Endothelial cell of umbilical vein (primary cell): ENCODE measurements at regions not wholly inside any gene's neighbourhood (a gene's known extent, or its start where the extent isn't known, plus 50 kb on each side); places are given as distances from the start of the nearest gene placed in this dataset.

ENCODE experiments used
- BruUV-seq: library from RNA; stranded (reverse); fragments of 400-500 nt; replicated peaks from 2 replicates; lab custom pipeline; 2021; lab: Mats Ljungman, UMichigan
- CTCF ChIA-PET: fragments of 300-600, 350-600 bp; sonication (Branson Sonifier 250); formaldehyde crosslinking; loops from one replicate; lab custom pipeline; 2021; ENCODE audit warnings: antibody characterized with exemption, inconsistent platforms; lab: Charles Lee
- POLR2A ChIA-PET: fragments of 300-600, 350-600 bp; sonication (Branson Sonifier 250); formaldehyde crosslinking; loops from one replicate; lab custom pipeline; 2021; ENCODE audit warnings: antibody characterized with exemption, inconsistent platforms; lab: Charles Lee
- DNase-seq: peaks from one replicate; pipeline ENCODE4 v3.0.0-alpha.2; 2011; ENCODE audit warnings: low read depth, low spot score
- FAIRE-seq: peaks from 2 replicates; lab custom pipeline; 2011; peaks lifted over from hg19 to GRCh38; lab: Jason Lieb, UNC
- H2AFZ ChIP-seq: 2 replicates; pipeline ENCODE4 v1.6.0; 2012; ENCODE audit warnings: low read depth, low read length, control low read depth, inconsistent platforms
- H3K27ac ChIP-seq: 2 replicates; pipeline ENCODE4 v1.5.1; 2011; ENCODE audit warnings: low read depth, mild to moderate bottlenecking, control low read depth, low read length, moderate library complexity; ENCODE audit not compliant: insufficient read depth
- H3K27me3 ChIP-seq, 2 experiments: 2 replicates each; pipeline versions ENCODE4 v1.6.0 to v1.6.1; 2011; ENCODE audit warnings: low read length in 2 of 2, mixed read lengths in 1 of 2; ENCODE audit not compliant: control insufficient read depth in 2 of 2, insufficient read depth in 2 of 2
- H3K36me3 ChIP-seq, 2 experiments: 2 replicates in 1 of 2; 3 replicates in 1 of 2; pipeline ENCODE4 v1.5.1; 2011; ENCODE audit warnings: low read length in 2 of 2, mild to moderate bottlenecking in 1 of 2, moderate library complexity in 1 of 2; ENCODE audit not compliant: control insufficient read depth in 2 of 2, insufficient read depth in 2 of 2; ENCODE audit errors: extremely low read depth in 1 of 2
- H3K4me1 ChIP-seq: 3 replicates; pipeline ENCODE4 v1.5.1; 2011; ENCODE audit warnings: mild to moderate bottlenecking, low read length; ENCODE audit not compliant: control insufficient read depth, insufficient read depth; ENCODE audit errors: extremely low read depth
- H3K4me2 ChIP-seq: 2 replicates; pipeline ENCODE4 v1.6.1; 2011; ENCODE audit warnings: low read length, control low read depth, mixed read lengths; ENCODE audit not compliant: insufficient read depth
- H3K4me3 ChIP-seq, 3 experiments: fragments of 200-600 bp in 1 of 3; sonication (generic), shearing (Covaris generic) in 1 of 3; replicated peaks in 1 of 3; 2 replicates each; pipeline ENCODE4 v1.5.1; 2011 to 2016; ENCODE audit warnings: control low read depth in 3 of 3, low read length in 3 of 3, mild to moderate bottlenecking in 2 of 3, inconsistent platforms in 1 of 3, low read depth in 1 of 3, moderate library complexity in 1 of 3; ENCODE audit not compliant: insufficient read depth in 1 of 3
- H3K79me2 ChIP-seq: 2 replicates; pipeline ENCODE4 v1.6.0; 2012; ENCODE audit warnings: low read length, inconsistent platforms; ENCODE audit not compliant: control insufficient read depth, insufficient read depth
- H3K9ac ChIP-seq: replicated peaks from 2 replicates; pipeline ENCODE3; 2011; ENCODE audit warnings: low read length, control low read depth; ENCODE audit not compliant: insufficient read depth; ENCODE audit errors: extremely low read depth
- H3K9me1 ChIP-seq: replicated peaks from 3 replicates; pipeline ENCODE4 v1.6.0; 2011; ENCODE audit warnings: mild to moderate bottlenecking, low read length; ENCODE audit not compliant: control insufficient read depth, insufficient read depth; ENCODE audit errors: extremely low read depth
- H3K9me3 ChIP-seq: replicated peaks from 2 replicates; pipeline ENCODE4 v1.5.1; 2012; ENCODE audit warnings: low read length, inconsistent platforms; ENCODE audit not compliant: control insufficient read depth, insufficient read depth
- H4K20me1 ChIP-seq: replicated peaks from 2 replicates; pipeline ENCODE3; 2011; ENCODE audit warnings: mild to moderate bottlenecking, low read length; ENCODE audit not compliant: control insufficient read depth, insufficient read depth; ENCODE audit errors: extremely low read depth
- EZH2 ChIP-seq: IDR thresholded peaks from 2 replicates; pipeline ENCODE4 v1.6.1; 2012; ENCODE audit warnings: borderline replicate concordance, low read depth, mild to moderate bottlenecking, moderate library complexity, low read length, inconsistent platforms; ENCODE audit not compliant: severe bottlenecking
- FOS ChIP-seq: IDR thresholded peaks from 2 replicates; pipeline ENCODE4 v1.6.1; 2011; ENCODE audit warnings: mild to moderate bottlenecking, low read length, moderate library complexity, borderline replicate concordance; ENCODE audit not compliant: insufficient read depth
- GATA2 ChIP-seq: IDR thresholded peaks from 2 replicates; pipeline ENCODE4 v1.7.0; 2011; ENCODE audit warnings: low read depth, mild to moderate bottlenecking, moderate library complexity, mixed read lengths, low read length; ENCODE audit not compliant: insufficient read length, insufficient read depth
- JUN ChIP-seq: IDR thresholded peaks from 2 replicates; pipeline ENCODE4 v1.6.1; 2011; ENCODE audit warnings: borderline replicate concordance, low read depth; ENCODE audit not compliant: insufficient read length, insufficient read depth
- MYC ChIP-seq: IDR thresholded peaks from one replicate; pipeline ENCODE4 v1.6.1; 2011; ENCODE audit warnings: mild to moderate bottlenecking, low read depth, low read length
- POLR2A ChIP-seq: IDR thresholded peaks from 2 replicates; pipeline ENCODE4 v1.6.1; 2012; ENCODE audit warnings: low read depth, mild to moderate bottlenecking, control low read depth, low read length
- POLR2AphosphoS5 ChIP-seq: IDR thresholded peaks from 2 replicates; pipeline ENCODE4 v1.6.1; 2012; ENCODE audit warnings: low read depth, mild to moderate bottlenecking, control low read depth, low read length, moderate library complexity; ENCODE audit not compliant: insufficient read depth
- dilution Hi-C: fragments of 300-500 bp; cut with MboI; formaldehyde crosslinking; loops from one replicate; pipeline ENCODE4 v1.15.0; 2019; ENCODE audit warnings: low sequenced_read_pairs; ENCODE audit not compliant: extremely low pct_ligation_motif_present
- intact Hi-C: fragments of 100-400 bp; cut with micrococcal nuclease; formaldehyde crosslinking; loops from one replicate; pipeline ENCODE4 v1.10.0; 2022
- TF ChIP-seq, protein P1 (sequence below): IDR thresholded peaks from 2 replicates; pipeline ENCODE4 v1.6.1; 2011; ENCODE audit not compliant: insufficient read depth, insufficient read length
- TF ChIP-seq, protein P2 (sequence below), 2 donors: IDR thresholded peaks; 1 replicate in 1 of 2; 2 replicates in 1 of 2; pipeline ENCODE4 v1.5.1; 2011; ENCODE audit warnings: low read length in 2 of 2, mild to moderate bottlenecking in 2 of 2, moderate library complexity in 2 of 2, control low read depth in 1 of 2, inconsistent platforms in 1 of 2, low read depth in 1 of 2; ENCODE audit not compliant: insufficient read depth in 1 of 2; ENCODE audit errors: extremely low read depth in 1 of 2

DNA sequence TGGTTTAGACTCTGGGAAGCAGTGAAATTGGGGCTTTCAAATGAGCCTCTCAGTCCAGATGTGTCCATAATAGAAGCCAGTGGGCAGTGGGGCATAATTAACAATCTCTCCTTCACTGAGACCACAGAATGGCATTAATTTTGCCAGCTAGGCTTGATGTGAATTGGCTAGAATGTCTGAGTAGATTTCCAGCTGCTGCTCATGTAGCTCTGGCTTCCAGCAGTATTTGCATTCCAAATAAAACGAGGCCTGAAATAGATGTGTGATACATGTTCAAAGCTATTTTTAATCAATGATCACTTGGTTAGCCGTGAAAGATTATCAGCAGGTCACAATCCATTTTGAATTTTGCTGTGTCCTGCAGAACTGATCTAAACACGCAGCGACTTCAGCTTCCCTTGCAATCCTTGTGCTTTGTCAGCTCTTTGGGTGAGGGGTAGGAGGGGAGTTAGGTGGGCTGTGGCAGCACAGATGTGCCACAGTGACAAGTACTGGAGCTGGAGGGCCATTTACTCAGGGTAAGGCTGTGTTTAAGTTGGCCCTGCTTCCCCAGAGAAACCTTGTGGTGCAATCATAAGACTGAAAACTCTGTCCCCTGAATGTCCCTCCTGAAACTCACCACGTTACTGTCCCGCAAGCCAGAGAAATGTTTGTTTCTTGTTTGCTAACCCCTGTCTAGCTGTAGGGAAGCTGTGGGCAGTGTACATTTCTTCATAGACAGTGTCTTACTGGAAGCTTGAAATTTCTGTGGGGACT, 56.9 kb upstream of the TMEM178A start:
- H3K36me3 ChIP-seq, result no peaks in the 10 kb centered on the region
- H3K4me1 ChIP-seq, result no peaks in the 10 kb centered on the region
- DNase-seq, result no peak
- CTCF ChIA-PET, result interaction anchor here (1.1 to 1.8 kb wide), 3 partner anchors 9 to 88 kb away, joined by 3 to 6 read pairs (median 5); no protein-coding TSS in a partner anchor
- H3K79me2 ChIP-seq, result no peaks in the 10 kb centered on the region
- H3K27me3 ChIP-seq, result peaks cover 7 to 14% of the 10 kb centered on the region in 2 experiments
- intact Hi-C loops, result no loop called here
- TF ChIP-seq, protein P1, sequence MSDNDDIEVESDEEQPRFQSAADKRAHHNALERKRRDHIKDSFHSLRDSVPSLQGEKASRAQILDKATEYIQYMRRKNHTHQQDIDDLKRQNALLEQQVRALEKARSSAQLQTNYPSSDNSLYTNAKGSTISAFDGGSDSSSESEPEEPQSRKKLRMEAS, result no peak
- no peak for TF ChIP-seq EZH2
- TF ChIP-seq, protein P2, sequence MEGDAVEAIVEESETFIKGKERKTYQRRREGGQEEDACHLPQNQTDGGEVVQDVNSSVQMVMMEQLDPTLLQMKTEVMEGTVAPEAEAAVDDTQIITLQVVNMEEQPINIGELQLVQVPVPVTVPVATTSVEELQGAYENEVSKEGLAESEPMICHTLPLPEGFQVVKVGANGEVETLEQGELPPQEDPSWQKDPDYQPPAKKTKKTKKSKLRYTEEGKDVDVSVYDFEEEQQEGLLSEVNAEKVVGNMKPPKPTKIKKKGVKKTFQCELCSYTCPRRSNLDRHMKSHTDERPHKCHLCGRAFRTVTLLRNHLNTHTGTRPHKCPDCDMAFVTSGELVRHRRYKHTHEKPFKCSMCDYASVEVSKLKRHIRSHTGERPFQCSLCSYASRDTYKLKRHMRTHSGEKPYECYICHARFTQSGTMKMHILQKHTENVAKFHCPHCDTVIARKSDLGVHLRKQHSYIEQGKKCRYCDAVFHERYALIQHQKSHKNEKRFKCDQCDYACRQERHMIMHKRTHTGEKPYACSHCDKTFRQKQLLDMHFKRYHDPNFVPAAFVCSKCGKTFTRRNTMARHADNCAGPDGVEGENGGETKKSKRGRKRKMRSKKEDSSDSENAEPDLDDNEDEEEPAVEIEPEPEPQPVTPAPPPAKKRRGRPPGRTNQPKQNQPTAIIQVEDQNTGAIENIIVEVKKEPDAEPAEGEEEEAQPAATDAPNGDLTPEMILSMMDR (IDR thresholded peaks at IDR 0.05; ENCODE audit: extremely low read depth in 1 of 2, insufficient read depth in 1 of 2, low read depth in 1 of 2, low read length in 2 of 2), result no peak
- TF ChIP-seq GATA2, result no peak
- TF ChIP-seq POLR2A, result no peak
- TF ChIP-seq FOS, result no peak
- TF ChIP-seq MYC, result no peak
- TF ChIP-seq JUN, result no peak
- no peak for TF ChIP-seq POLR2AphosphoS5
- no peak for FAIRE-seq
- H3K9me3 ChIP-seq, result no peaks in the 10 kb centered on the region
- no peaks in the 10 kb centered on the region for H4K20me1 ChIP-seq
- no peak overlapping the region for H3K9ac ChIP-seq
- no peak overlapping the region for H3K27ac ChIP-seq
- H2AFZ ChIP-seq, result no peak overlapping the region
- H3K9me1 ChIP-seq, result no peaks in the 10 kb centered on the region
- no TSS peak for BruUV-seq
- no peak overlapping the region for H3K4me3 ChIP-seq
- dilution Hi-C loops, result no loop called here
- POLR2A ChIA-PET, result no interaction called here
- no peak overlapping the region for H3K4me2 ChIP-seq
